ENCODE measurements at regions not wholly inside any gene's neighbourhood (a gene's known extent, or its start where the extent isn't known, plus 50 kb on each side); places are given as distances from the start of the nearest gene placed in this dataset.

DNA sequence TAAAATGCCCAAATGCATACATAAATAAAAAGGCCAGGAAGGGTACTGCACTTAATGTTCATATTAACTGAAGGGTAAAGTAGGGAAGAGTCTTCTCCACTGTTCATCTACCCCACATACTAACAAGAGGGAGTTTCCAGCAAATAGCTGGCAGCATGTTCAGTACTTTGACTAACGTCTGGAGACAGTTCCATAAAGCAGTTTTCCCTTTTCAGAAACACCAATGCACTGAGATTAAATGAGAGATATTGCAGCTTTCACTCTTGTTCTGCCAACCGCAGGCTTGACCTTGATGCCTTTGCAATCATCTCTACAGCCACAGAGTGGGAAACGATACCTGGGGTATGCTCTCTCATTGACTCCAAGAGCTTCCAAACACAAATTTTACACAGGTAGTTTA lies 2123.1 kb upstream of the TENM3 start:
- TF ChIP-seq, protein P1, sequence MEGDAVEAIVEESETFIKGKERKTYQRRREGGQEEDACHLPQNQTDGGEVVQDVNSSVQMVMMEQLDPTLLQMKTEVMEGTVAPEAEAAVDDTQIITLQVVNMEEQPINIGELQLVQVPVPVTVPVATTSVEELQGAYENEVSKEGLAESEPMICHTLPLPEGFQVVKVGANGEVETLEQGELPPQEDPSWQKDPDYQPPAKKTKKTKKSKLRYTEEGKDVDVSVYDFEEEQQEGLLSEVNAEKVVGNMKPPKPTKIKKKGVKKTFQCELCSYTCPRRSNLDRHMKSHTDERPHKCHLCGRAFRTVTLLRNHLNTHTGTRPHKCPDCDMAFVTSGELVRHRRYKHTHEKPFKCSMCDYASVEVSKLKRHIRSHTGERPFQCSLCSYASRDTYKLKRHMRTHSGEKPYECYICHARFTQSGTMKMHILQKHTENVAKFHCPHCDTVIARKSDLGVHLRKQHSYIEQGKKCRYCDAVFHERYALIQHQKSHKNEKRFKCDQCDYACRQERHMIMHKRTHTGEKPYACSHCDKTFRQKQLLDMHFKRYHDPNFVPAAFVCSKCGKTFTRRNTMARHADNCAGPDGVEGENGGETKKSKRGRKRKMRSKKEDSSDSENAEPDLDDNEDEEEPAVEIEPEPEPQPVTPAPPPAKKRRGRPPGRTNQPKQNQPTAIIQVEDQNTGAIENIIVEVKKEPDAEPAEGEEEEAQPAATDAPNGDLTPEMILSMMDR (IDR thresholded peaks at IDR 0.05; ENCODE audit: insufficient read depth, low read length): no peak
- TF ChIP-seq POLR2AphosphoS5 (IDR thresholded peaks at IDR 0.05; ENCODE audit: low read depth) (no peak), GABPA (IDR thresholded peaks at IDR 0.05; ENCODE audit: low read depth) (no peak)
- TF ChIP-seq, protein P2, sequence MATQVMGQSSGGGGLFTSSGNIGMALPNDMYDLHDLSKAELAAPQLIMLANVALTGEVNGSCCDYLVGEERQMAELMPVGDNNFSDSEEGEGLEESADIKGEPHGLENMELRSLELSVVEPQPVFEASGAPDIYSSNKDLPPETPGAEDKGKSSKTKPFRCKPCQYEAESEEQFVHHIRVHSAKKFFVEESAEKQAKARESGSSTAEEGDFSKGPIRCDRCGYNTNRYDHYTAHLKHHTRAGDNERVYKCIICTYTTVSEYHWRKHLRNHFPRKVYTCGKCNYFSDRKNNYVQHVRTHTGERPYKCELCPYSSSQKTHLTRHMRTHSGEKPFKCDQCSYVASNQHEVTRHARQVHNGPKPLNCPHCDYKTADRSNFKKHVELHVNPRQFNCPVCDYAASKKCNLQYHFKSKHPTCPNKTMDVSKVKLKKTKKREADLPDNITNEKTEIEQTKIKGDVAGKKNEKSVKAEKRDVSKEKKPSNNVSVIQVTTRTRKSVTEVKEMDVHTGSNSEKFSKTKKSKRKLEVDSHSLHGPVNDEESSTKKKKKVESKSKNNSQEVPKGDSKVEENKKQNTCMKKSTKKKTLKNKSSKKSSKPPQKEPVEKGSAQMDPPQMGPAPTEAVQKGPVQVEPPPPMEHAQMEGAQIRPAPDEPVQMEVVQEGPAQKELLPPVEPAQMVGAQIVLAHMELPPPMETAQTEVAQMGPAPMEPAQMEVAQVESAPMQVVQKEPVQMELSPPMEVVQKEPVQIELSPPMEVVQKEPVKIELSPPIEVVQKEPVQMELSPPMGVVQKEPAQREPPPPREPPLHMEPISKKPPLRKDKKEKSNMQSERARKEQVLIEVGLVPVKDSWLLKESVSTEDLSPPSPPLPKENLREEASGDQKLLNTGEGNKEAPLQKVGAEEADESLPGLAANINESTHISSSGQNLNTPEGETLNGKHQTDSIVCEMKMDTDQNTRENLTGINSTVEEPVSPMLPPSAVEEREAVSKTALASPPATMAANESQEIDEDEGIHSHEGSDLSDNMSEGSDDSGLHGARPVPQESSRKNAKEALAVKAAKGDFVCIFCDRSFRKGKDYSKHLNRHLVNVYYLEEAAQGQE (IDR thresholded peaks at IDR 0.05; ENCODE audit: insufficient replicate concordance, low read depth): no peak

Data from HL-60 (cell line).